ENCODE measurements at regions not wholly inside any gene's neighbourhood (a gene's known extent, or its start where the extent isn't known, plus 50 kb on each side); places are given as distances from the start of the nearest gene placed in this dataset.

DNA sequence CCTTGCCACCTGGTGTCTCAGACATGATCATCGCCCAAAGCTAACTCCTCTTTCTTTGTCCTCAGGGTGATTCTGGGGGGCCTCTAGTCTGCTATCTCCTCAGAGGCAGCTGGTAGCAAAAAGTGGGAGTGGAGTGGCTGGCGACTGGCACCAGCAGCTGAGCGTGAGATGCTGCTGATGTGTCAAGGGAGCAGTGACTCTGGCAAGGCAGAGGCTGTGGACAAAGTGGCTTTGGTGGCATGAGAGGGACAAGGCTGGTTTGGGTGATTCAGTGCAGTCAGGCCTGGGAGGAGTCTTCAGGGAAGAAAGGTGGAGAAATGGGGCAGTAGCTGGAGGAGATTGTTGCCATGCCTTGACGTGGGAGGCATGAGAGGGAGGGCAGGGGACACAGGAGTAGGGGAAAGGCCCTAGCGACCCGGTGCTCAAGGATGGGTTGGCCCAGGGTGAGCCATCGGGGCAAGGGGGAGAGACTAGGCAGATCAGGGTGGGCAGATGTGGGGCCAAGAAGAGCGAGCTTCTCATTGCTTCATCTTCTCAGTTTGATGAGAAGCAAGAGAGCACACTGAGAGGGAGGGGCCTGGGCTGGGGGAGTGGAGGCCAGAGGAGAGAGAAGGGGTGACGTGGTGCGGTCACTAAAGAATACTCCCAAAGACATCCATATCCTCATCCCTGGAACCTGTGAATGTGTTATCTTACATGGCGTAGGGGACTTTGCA is 64.2 kb upstream of the SPTLC1 start:
- TF ChIP-seq CTCF (IDR thresholded peaks at IDR 0.05; ENCODE audit: low read depth, low read length) (no peak), POLR2A (IDR thresholded peaks at IDR 0.05; ENCODE audit: extremely low read depth, insufficient read length) (no peak), MYC (IDR thresholded peaks at IDR 0.05; ENCODE audit: low read depth, low read length) (no peak), MAX (IDR thresholded peaks at IDR 0.05; ENCODE audit: low read depth, low read length) (no peak)
- no peak for DNase-seq (ENCODE audit: low read depth)
- no peak overlapping the region for H3K4me3 ChIP-seq (ENCODE audit: low read depth, low read length)

- H3K4me3 ChIP-seq (ENCODE audit: low read depth, low read length): no peak overlapping the region
- no peak for DNase-seq (ENCODE audit: low read depth)
- TF ChIP-seq POLR2A (IDR thresholded peaks at IDR 0.05; ENCODE audit: extremely low read depth, insufficient read length) (no peak), MAX (IDR thresholded peaks at IDR 0.05; ENCODE audit: low read depth, low read length) (no peak), CTCF (IDR thresholded peaks at IDR 0.05; ENCODE audit: low read depth, low read length) (no peak), MYC (IDR thresholded peaks at IDR 0.05; ENCODE audit: low read depth, low read length) (no peak)
Measured at GRCh38 chr9:92177591-92177990, 62.4 kb upstream of the SPTLC1 start.

GRCh38 chr9:92176800-92177185 is 61.6 kb upstream of the SPTLC1 start:
- H3K4me3 ChIP-seq (ENCODE audit: low read depth, low read length): no peak overlapping the region
- DNase-seq (ENCODE audit: low read depth): no peak
- TF ChIP-seq MAX (IDR thresholded peaks at IDR 0.05; ENCODE audit: low read depth, low read length) (no peak), CTCF (IDR thresholded peaks at IDR 0.05; ENCODE audit: low read depth, low read length) (no peak), MYC (IDR thresholded peaks at IDR 0.05; ENCODE audit: low read depth, low read length) (no peak), POLR2A (IDR thresholded peaks at IDR 0.05; ENCODE audit: extremely low read depth, insufficient read length) (no peak)

- DNase-seq (ENCODE audit: low read depth): peak; percentile 26
- H3K4me3 ChIP-seq (ENCODE audit: low read depth, low read length): no peak overlapping the region
- TF ChIP-seq POLR2A (IDR thresholded peaks at IDR 0.05; ENCODE audit: extremely low read depth, insufficient read length) (no peak), MAX (IDR thresholded peaks at IDR 0.05; ENCODE audit: low read depth, low read length) (no peak), MYC (IDR thresholded peaks at IDR 0.05; ENCODE audit: low read depth, low read length) (no peak), CTCF (IDR thresholded peaks at IDR 0.05; ENCODE audit: low read depth, low read length) (peak; percentile 11)
Measured at GRCh38 chr9:92176068-92176799, 61.0 kb upstream of the SPTLC1 start.

- TF ChIP-seq CTCF (IDR thresholded peaks at IDR 0.05; ENCODE audit: low read depth, low read length) (no peak), MAX (IDR thresholded peaks at IDR 0.05; ENCODE audit: low read depth, low read length) (no peak), POLR2A (IDR thresholded peaks at IDR 0.05; ENCODE audit: extremely low read depth, insufficient read length) (no peak), MYC (IDR thresholded peaks at IDR 0.05; ENCODE audit: low read depth, low read length) (no peak)
- no peak for DNase-seq (ENCODE audit: low read depth)
- no peak overlapping the region for H3K4me3 ChIP-seq (ENCODE audit: low read depth, low read length)
Measured at GRCh38 chr9:92175441-92175840, 60.2 kb upstream of the SPTLC1 start.
